GM12878 (cell line): ENCODE measurements at regions not wholly inside any gene's neighbourhood (a gene's known extent, or its start where the extent isn't known, plus 50 kb on each side); places are given as distances from the start of the nearest gene placed in this dataset.

ENCODE experiments used
- ATAC-seq: fragments of 200-7000 bp; cut with Tn5 transposase; 3 replicates; pipeline ENCODE4 v1.9.1; 2020; ENCODE audit warnings: mild to moderate bottlenecking, moderate library complexity
- BruUV-seq: library from RNA; stranded (reverse); fragments of 400-500 nt; replicated peaks from 2 replicates; lab custom pipeline; 2021; lab: Mats Ljungman, UMichigan
- CTCF ChIA-PET: fragments of 300-600 bp; sonication (Branson Sonifier 250); formaldehyde crosslinking; extraction: SDS; loops from one replicate; lab custom pipeline; 2021; ENCODE audit warnings: inconsistent platforms; lab: Yijun Ruan, JAX
- POLR2A ChIA-PET: fragments of 350-600 bp; formaldehyde crosslinking; extraction: SDS; loops from one replicate; lab custom pipeline; 2021; ENCODE audit warnings: inconsistent platforms; lab: Charles Lee
- RAD21 ChIA-PET: fragments of 300-600 bp; sonication (Branson Sonifier 250); formaldehyde crosslinking; loops from one replicate; lab custom pipeline; 2023; ENCODE audit warnings: antibody characterized with exemption; ENCODE audit not compliant: unreplicated experiment; lab: Charles Lee
- SMC1A ChIA-PET: fragments of 300-600 bp; sonication (Branson Sonifier 250); formaldehyde crosslinking; loops from one replicate; lab custom pipeline; 2023; ENCODE audit not compliant: unreplicated experiment, uncharacterized antibody; lab: Charles Lee
- DNase-seq: peaks from one replicate; pipeline ENCODE4 v3.0.0-alpha.2; 2011; ENCODE audit warnings: low read depth, low spot score
- FAIRE-seq: peaks from 3 replicates; lab custom pipeline; 2011; peaks lifted over from hg19 to GRCh38; lab: Jason Lieb, UNC
- H2AFZ ChIP-seq: 2 replicates; pipeline ENCODE4 v1.6.0; 2011; ENCODE audit warnings: low read depth, low read length, control low read depth; ENCODE audit not compliant: control insufficient read depth
- H3K27ac ChIP-seq: 2 replicates; pipeline ENCODE4 v1.5.1; 2011; ENCODE audit warnings: control low read depth; ENCODE audit not compliant: control insufficient read depth, insufficient read depth
- H3K27me3 ChIP-seq, 2 experiments: replicated peaks in 1 of 2; 2 replicates each; pipeline versions ENCODE4 v1.6.0 to v1.6.1; 2011; ENCODE audit warnings: low read length in 1 of 2; ENCODE audit not compliant: control insufficient read depth in 2 of 2, insufficient read depth in 2 of 2
- H3K36me3 ChIP-seq, 2 experiments: 2 replicates each; pipeline ENCODE4 v1.5.1; 2011; ENCODE audit warnings: low read length in 1 of 2; ENCODE audit not compliant: control insufficient read depth in 2 of 2, insufficient read depth in 2 of 2
- H3K4me1 ChIP-seq: 2 replicates; pipeline ENCODE4 v1.6.1; 2011; ENCODE audit warnings: mild to moderate bottlenecking, low read length, moderate library complexity, mixed read lengths; ENCODE audit not compliant: control insufficient read depth, insufficient read depth
- H3K4me2 ChIP-seq: 2 replicates; pipeline ENCODE4 v1.6.0; 2011; ENCODE audit warnings: control low read depth; ENCODE audit not compliant: control insufficient read depth, insufficient read depth
- H3K4me3 ChIP-seq: fragments of 200-600 bp; sonication (generic); 2 replicates; pipeline ENCODE4 v1.5.1; 2016
- H3K79me2 ChIP-seq: 2 replicates; pipeline ENCODE4 v1.6.0; 2011; ENCODE audit warnings: low read length; ENCODE audit not compliant: control insufficient read depth, insufficient read depth
- H3K9ac ChIP-seq: 2 replicates; pipeline ENCODE4 v1.8.0; 2011; ENCODE audit warnings: low read length, control low read depth, mixed read lengths; ENCODE audit not compliant: control insufficient read depth, insufficient read depth
- H3K9me3 ChIP-seq: replicated peaks from 3 replicates; pipeline ENCODE4 v1.5.1; 2011; ENCODE audit warnings: mild to moderate bottlenecking, low read length; ENCODE audit not compliant: control insufficient read depth, insufficient read depth
- H4K20me1 ChIP-seq: 2 replicates; pipeline ENCODE4 v1.6.0; 2011; ENCODE audit not compliant: control insufficient read depth, insufficient read depth
- ATF2 ChIP-seq: IDR thresholded peaks from 2 replicates; pipeline ENCODE4 v1.6.1; 2012; ENCODE audit warnings: low read length, inconsistent platforms
- BMI1 ChIP-seq: fragments of 450-650 bp; IDR thresholded peaks from 2 replicates; pipeline ENCODE4 v1.6.1; 2016; ENCODE audit warnings: mild to moderate bottlenecking, moderate library complexity, borderline replicate concordance
- CBX3 ChIP-seq: fragments of 200-600 bp; sonication (generic); IDR thresholded peaks from 2 replicates; pipeline ENCODE4 v1.6.1; 2016; ENCODE audit warnings: low read depth, borderline replicate concordance
- EGR1 ChIP-seq, 2 experiments: IDR thresholded peaks; 1 replicate in 1 of 2; 2 replicates in 1 of 2; pipeline ENCODE4 v1.6.1; 2011 to 2012; ENCODE audit warnings: low read depth in 2 of 2, low read length in 2 of 2, borderline replicate concordance in 1 of 2, mild to moderate bottlenecking in 1 of 2, moderate library complexity in 1 of 2
- GABPA ChIP-seq: IDR thresholded peaks from 2 replicates; pipeline ENCODE4 v1.6.1; 2014; ENCODE audit warnings: antibody characterized with exemption, low read depth, mild to moderate bottlenecking, inconsistent platforms
- HCFC1 ChIP-seq: fragments of 150-350 bp; IDR thresholded peaks from 2 replicates; pipeline ENCODE4 v1.6.1; 2014; ENCODE audit warnings: low read length
- IKZF2 ChIP-seq, 2 experiments: fragments of 450-650 bp; IDR thresholded peaks; 2 replicates each; pipeline ENCODE4 v1.6.1; 2017; ENCODE audit warnings: mild to moderate bottlenecking in 2 of 2, moderate library complexity in 2 of 2
- MTA3 ChIP-seq: IDR thresholded peaks from 2 replicates; pipeline ENCODE4 v1.6.1; 2012; ENCODE audit warnings: low read length, inconsistent platforms, borderline replicate concordance
- NFIC ChIP-seq: IDR thresholded peaks from 2 replicates; pipeline ENCODE4 v1.6.1; 2012; ENCODE audit warnings: low read depth, mild to moderate bottlenecking, inconsistent platforms, low read length, moderate library complexity
- NFXL1 ChIP-seq: fragments of 450-650 bp; IDR thresholded peaks from 2 replicates; pipeline ENCODE4 v1.6.1; 2017; ENCODE audit warnings: antibody characterized with exemption, mild to moderate bottlenecking, borderline replicate concordance
- NR2C2 ChIP-seq: IDR thresholded peaks from 2 replicates; pipeline ENCODE4 v1.6.1; 2011; ENCODE audit warnings: borderline replicate concordance, low read depth; ENCODE audit not compliant: control insufficient read depth, insufficient read length
- POLR2AphosphoS2 ChIP-seq: IDR thresholded peaks from 2 replicates; pipeline ENCODE4 v1.6.1; 2011; ENCODE audit warnings: low read depth, mild to moderate bottlenecking, low read length, improper control_type of control experiment, moderate library complexity
- RB1 ChIP-seq: fragments of 450-650 bp; formaldehyde crosslinking; IDR thresholded peaks from 2 replicates; pipeline ENCODE4 v1.6.1; 2017; ENCODE audit warnings: mild to moderate bottlenecking, borderline replicate concordance
- SP1 ChIP-seq: IDR thresholded peaks from one replicate; pipeline ENCODE4 v1.6.1; 2011; ENCODE audit warnings: low read depth, low read length
- YY1 ChIP-seq: IDR thresholded peaks from 2 replicates; pipeline ENCODE4 v1.6.1; 2011; ENCODE audit warnings: low read depth, mild to moderate bottlenecking, low read length
- ZBTB33 ChIP-seq: fragments of 450-650 bp; IDR thresholded peaks from 2 replicates; pipeline ENCODE4 v1.6.1; 2017; ENCODE audit warnings: mild to moderate bottlenecking
- WGBS: methylation state at CpG from one replicate; pipeline ENCODE4 v1.1.6; 2016; ENCODE audit warnings: low lambda C conversion rate; ENCODE audit not compliant: insufficient replicate concordance, insufficient coverage; ENCODE audit errors: missing lambda C conversion rate; 5-methylcytosine and 5-hydroxymethylcytosine counted together
- in situ Hi-C: fragments of 300-500 bp; cut with MboI; formaldehyde crosslinking; loops from 9 replicates; pipeline ENCODE4 v1.14.3; 2018; ENCODE audit warnings: mixed read lengths
- intact Hi-C: fragments of 100-400 bp; cut with micrococcal nuclease; formaldehyde crosslinking; loops from one replicate; pipeline ENCODE4 v1.14.2; 2022; ENCODE audit not compliant: unreplicated experiment
- TF ChIP-seq, protein P1 (sequence below): IDR thresholded peaks from 2 replicates; pipeline ENCODE4 v1.6.1; 2011; ENCODE audit warnings: borderline replicate concordance, low read depth, mild to moderate bottlenecking, moderate library complexity, mixed read lengths, low read length; ENCODE audit not compliant: insufficient read depth; ENCODE audit errors: extremely low read length
- TF ChIP-seq, protein P2 (sequence below): fragments of 450-650 bp; formaldehyde crosslinking; IDR thresholded peaks from 2 replicates; pipeline ENCODE4 v1.4.0; 2022; ENCODE audit warnings: mild to moderate bottlenecking, moderate library complexity

- TF ChIP-seq, protein P1, sequence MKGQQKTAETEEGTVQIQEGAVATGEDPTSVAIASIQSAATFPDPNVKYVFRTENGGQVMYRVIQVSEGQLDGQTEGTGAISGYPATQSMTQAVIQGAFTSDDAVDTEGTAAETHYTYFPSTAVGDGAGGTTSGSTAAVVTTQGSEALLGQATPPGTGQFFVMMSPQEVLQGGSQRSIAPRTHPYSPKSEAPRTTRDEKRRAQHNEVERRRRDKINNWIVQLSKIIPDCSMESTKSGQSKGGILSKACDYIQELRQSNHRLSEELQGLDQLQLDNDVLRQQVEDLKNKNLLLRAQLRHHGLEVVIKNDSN, result no peak
- TF ChIP-seq YY1 (no peak), ATF2 (no peak)
Observed at GRCh38 chr5:2288466-2288865, 405.7 kb upstream of the IRX4 start (continued).

DNA sequence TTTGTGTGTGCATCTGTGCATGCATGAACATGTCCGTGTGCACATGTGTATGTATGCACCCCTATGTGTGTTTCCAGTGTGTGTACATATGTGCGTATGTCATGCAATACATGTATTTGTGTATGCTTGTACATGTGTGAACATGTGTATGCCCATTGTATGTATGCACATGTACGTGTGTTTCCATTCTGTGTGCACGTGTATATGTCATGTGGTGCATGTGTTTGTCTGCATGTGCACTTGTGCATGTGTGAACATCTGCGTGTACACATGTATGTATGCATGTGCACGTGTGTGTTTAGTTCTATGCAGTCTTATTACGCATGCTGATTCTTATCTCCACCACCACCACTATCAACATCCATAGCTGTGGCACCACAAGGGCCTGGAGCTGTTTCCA is 403.5 kb upstream of the IRX4 start:
- no peaks in the 10 kb centered on the region for H3K27me3 ChIP-seq
- CTCF ChIA-PET, result no interaction called here
- FAIRE-seq (no peak), DNase-seq (no peak), ATAC-seq (no peak)
- no peak overlapping the region for H3K4me3 ChIP-seq
- no peak overlapping the region for H3K27ac ChIP-seq
- POLR2A ChIA-PET, result no interaction called here
- H3K9me3 ChIP-seq, result no peaks in the 10 kb centered on the region; the same call in 2 of the 3 replicates
- H3K9ac ChIP-seq, result no peak overlapping the region
- no peaks in the 10 kb centered on the region for H3K36me3 ChIP-seq
- SMC1A ChIA-PET, result no interaction called here
- intact Hi-C loops, result no loop called here
- no peak overlapping the region for H3K4me2 ChIP-seq
- H3K4me1 ChIP-seq, result no peaks in the 10 kb centered on the region
- RAD21 ChIA-PET, result no interaction called here
- no peaks in the 10 kb centered on the region for H4K20me1 ChIP-seq
- no peaks in the 10 kb centered on the region for H3K79me2 ChIP-seq
- H2AFZ ChIP-seq, result no peak overlapping the region
- no TSS peak for BruUV-seq
- WGBS, result 34% methylated on average over 7 of the region's 7 CpGs
- in situ Hi-C loops, result no loop called here
- TF ChIP-seq NFXL1, result no peak
- TF ChIP-seq EGR1 (IDR thresholded peaks at IDR 0.05; ENCODE audit: borderline replicate concordance in 1 of 2, low read depth in 2 of 2, low read length in 2 of 2), result no peak
- TF ChIP-seq MTA3, result no peak
- no peak for TF ChIP-seq RB1
- TF ChIP-seq SP1, result no peak
- TF ChIP-seq POLR2AphosphoS2, result no peak
- no peak for TF ChIP-seq ZBTB33
- no peak for TF ChIP-seq NFIC
- no peak for TF ChIP-seq CBX3
- TF ChIP-seq HCFC1, result no peak
- TF ChIP-seq NR2C2, result no peak
- no peak for TF ChIP-seq BMI1
- no peak for TF ChIP-seq IKZF2 (IDR thresholded peaks at IDR 0.05)
- TF ChIP-seq, protein P2, sequence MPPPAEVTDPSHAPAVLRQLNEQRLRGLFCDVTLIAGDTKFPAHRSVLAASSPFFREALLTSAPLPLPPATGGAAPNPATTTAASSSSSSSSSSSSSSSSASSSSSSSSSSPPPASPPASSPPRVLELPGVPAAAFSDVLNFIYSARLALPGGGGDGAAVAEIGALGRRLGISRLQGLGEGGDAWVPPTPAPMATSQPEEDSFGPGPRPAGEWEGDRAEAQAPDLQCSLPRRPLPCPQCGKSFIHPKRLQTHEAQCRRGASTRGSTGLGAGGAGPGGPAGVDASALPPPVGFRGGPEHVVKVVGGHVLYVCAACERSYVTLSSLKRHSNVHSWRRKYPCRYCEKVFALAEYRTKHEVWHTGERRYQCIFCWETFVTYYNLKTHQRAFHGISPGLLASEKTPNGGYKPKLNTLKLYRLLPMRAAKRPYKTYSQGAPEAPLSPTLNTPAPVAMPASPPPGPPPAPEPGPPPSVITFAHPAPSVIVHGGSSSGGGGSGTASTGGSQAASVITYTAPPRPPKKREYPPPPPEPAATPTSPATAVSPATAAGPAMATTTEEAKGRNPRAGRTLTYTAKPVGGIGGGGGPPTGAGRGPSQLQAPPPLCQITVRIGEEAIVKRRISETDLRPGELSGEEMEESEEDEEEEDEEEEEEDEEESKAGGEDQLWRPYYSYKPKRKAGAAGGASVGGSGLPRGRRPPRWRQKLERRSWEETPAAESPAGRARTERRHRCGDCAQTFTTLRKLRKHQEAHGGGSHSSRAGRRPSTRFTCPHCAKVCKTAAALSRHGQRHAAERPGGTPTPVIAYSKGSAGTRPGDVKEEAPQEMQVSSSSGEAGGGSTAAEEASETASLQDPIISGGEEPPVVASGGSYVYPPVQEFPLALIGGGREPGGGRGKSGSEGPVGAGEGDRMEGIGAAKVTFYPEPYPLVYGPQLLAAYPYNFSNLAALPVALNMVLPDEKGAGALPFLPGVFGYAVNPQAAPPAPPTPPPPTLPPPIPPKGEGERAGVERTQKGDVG (CRISPR knock-in tag), result no peak
- TF ChIP-seq GABPA, result no peak
